ENCODE measurements at regions not wholly inside any gene's neighbourhood (a gene's known extent, or its start where the extent isn't known, plus 50 kb on each side); places are given as distances from the start of the nearest gene placed in this dataset.

DNA sequence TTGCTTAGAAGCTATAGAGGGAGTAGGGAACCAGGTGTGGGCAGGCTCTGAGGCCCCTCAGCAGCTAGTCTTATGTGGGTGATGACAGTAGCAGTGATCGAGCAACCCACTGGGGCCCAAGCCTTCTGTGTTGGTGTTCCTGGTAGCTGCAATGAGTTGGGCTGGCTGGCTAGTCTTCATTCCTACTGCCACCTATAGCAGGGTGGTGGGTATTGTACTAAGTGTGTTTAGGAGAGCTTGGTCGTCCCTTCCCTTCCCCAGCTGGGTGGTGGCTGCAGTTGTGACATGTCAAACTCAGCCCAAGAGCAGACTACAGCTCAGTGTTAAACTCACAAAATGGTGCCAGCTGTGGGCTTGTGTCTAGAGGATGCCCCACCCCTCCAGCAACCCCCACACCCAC, 486.1 kb upstream of the UBE2E3 start:
- no peak for DNase-seq
- no peaks in the 10 kb centered on the region for H3K9me2 ChIP-seq (replicated peaks; ENCODE audit: insufficient read depth, low read length)
- no peaks in the 10 kb centered on the region for H3K4me1 ChIP-seq (ENCODE audit: low read length)
- no peaks in the 10 kb centered on the region for H3K79me2 ChIP-seq (ENCODE audit: low read length)
- no peak overlapping the region for H2AFZ ChIP-seq (ENCODE audit: low read length)
- no peak overlapping the region for H3K9ac ChIP-seq (ENCODE audit: low read length)
- TF ChIP-seq EZH2 (optimal IDR thresholded peaks at IDR 0.05; ENCODE audit: low read depth, low read length) (no peak), CTCF (IDR thresholded peaks at IDR 0.05; ENCODE audit: low read length) (no peak), EZH2phosphoT487 (IDR thresholded peaks at IDR 0.05; ENCODE audit: low read length) (no peak)
- H3K4me3 ChIP-seq (ENCODE audit: low read length): no peak overlapping the region
- no peaks in the 10 kb centered on the region for H3K36me3 ChIP-seq (replicated peaks; ENCODE audit: insufficient read depth, low read length)
- H3F3A ChIP-seq (ENCODE audit: insufficient read depth, low read length): no peaks in the 10 kb centered on the region
- H3K9me3 ChIP-seq (replicated peaks; ENCODE audit: insufficient read depth, low read length): no peaks in the 10 kb centered on the region
- no peaks in the 10 kb centered on the region for H3K27me3 ChIP-seq (replicated peaks; ENCODE audit: insufficient read depth, low read length)
- H4K20me1 ChIP-seq (ENCODE audit: insufficient read depth, low read length): no peaks in the 10 kb centered on the region
- H3K27ac ChIP-seq (ENCODE audit: low read length): no peak overlapping the region
- no peak overlapping the region for H3K4me2 ChIP-seq (ENCODE audit: low read depth, low read length)

DNA sequence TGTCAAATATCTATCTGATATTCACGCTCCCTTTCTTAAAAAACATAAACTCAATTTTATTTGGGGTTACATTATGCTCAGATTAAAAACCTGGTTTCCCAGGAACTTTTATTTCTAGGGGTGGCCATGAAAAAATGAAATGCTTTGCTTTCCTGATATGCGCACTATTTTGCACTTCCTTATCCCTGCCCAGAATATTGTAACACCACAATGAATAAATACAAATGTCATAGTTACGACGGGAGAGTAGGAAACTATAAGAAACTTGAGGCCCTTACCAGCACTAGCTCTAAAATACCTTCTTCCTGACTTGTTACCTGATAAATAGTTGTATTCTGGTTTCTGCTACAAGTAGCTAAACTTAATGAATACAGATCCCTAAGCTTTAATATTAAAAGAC, 475.6 kb upstream of the CWC22 start:
- H3F3A ChIP-seq (ENCODE audit: insufficient read depth, low read length): no peaks in the 10 kb centered on the region
- H3K9me3 ChIP-seq (replicated peaks; ENCODE audit: insufficient read depth, low read length): no peaks in the 10 kb centered on the region
- no peaks in the 10 kb centered on the region for H3K79me2 ChIP-seq (ENCODE audit: low read length)
- no peaks in the 10 kb centered on the region for H3K27me3 ChIP-seq (replicated peaks; ENCODE audit: insufficient read depth, low read length)
- H3K4me3 ChIP-seq (ENCODE audit: low read length): no peak overlapping the region
- H3K9me2 ChIP-seq (replicated peaks; ENCODE audit: insufficient read depth, low read length): no peaks in the 10 kb centered on the region
- H3K9ac ChIP-seq (ENCODE audit: low read length): no peak overlapping the region
- H3K4me2 ChIP-seq (ENCODE audit: low read depth, low read length): no peak overlapping the region
- H3K4me1 ChIP-seq (ENCODE audit: low read length): no peaks in the 10 kb centered on the region
- H3K36me3 ChIP-seq (replicated peaks; ENCODE audit: insufficient read depth, low read length): no peaks in the 10 kb centered on the region
- TF ChIP-seq EZH2 (optimal IDR thresholded peaks at IDR 0.05; ENCODE audit: low read depth, low read length) (no peak), EZH2phosphoT487 (IDR thresholded peaks at IDR 0.05; ENCODE audit: low read length) (no peak), CTCF (IDR thresholded peaks at IDR 0.05; ENCODE audit: low read length) (no peak)
- no peak overlapping the region for H2AFZ ChIP-seq (ENCODE audit: low read length)
- no peak overlapping the region for H3K27ac ChIP-seq (ENCODE audit: low read length)
- H4K20me1 ChIP-seq (ENCODE audit: insufficient read depth, low read length): no peaks in the 10 kb centered on the region
- no peak for DNase-seq

DNA sequence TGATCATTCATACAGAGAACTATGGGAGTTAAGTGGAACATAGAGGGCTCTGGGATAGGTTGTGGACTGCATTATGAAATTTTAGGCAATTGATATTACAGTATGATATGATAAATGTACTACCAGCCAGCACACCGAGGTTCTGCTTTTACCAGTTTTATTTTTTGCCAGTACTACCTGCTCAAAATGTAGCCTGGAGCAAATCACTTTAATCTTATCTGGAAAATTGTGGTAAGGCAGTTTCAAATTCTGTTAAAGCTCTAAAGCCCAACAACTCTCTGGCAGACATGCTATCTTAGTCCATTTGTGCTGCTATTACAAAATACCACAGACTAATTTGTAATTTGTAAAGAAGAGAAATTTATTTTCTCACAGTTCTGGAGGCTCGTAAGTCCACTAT, 474.9 kb upstream of the CWC22 start:
- H3K4me3 ChIP-seq (ENCODE audit: low read length): no peak overlapping the region
- no peaks in the 10 kb centered on the region for H3K36me3 ChIP-seq (replicated peaks; ENCODE audit: insufficient read depth, low read length)
- H3K4me2 ChIP-seq (ENCODE audit: low read depth, low read length): no peak overlapping the region
- no peak overlapping the region for H3K9ac ChIP-seq (ENCODE audit: low read length)
- no peaks in the 10 kb centered on the region for H3F3A ChIP-seq (ENCODE audit: insufficient read depth, low read length)
- no peaks in the 10 kb centered on the region for H3K9me2 ChIP-seq (replicated peaks; ENCODE audit: insufficient read depth, low read length)
- no peaks in the 10 kb centered on the region for H3K79me2 ChIP-seq (ENCODE audit: low read length)
- DNase-seq: no peak
- H4K20me1 ChIP-seq (ENCODE audit: insufficient read depth, low read length): no peaks in the 10 kb centered on the region
- H3K4me1 ChIP-seq (ENCODE audit: low read length): no peaks in the 10 kb centered on the region
- no peak overlapping the region for H2AFZ ChIP-seq (ENCODE audit: low read length)
- TF ChIP-seq EZH2 (optimal IDR thresholded peaks at IDR 0.05; ENCODE audit: low read depth, low read length) (no peak), EZH2phosphoT487 (IDR thresholded peaks at IDR 0.05; ENCODE audit: low read length) (no peak), CTCF (IDR thresholded peaks at IDR 0.05; ENCODE audit: low read length) (no peak)
- H3K9me3 ChIP-seq (replicated peaks; ENCODE audit: insufficient read depth, low read length): no peaks in the 10 kb centered on the region
- H3K27ac ChIP-seq (ENCODE audit: low read length): no peak overlapping the region
- no peaks in the 10 kb centered on the region for H3K27me3 ChIP-seq (replicated peaks; ENCODE audit: insufficient read depth, low read length)
